Dedifferentiated amniotic fluid mesenchymal stem cell (primary cell): ENCODE measurements at regions not wholly inside any gene's neighbourhood (a gene's known extent, or its start where the extent isn't known, plus 50 kb on each side); places are given as distances from the start of the nearest gene placed in this dataset.

Source experiments
- DNase-seq: peaks from one replicate; pipeline ENCODE4 v3.0.0-alpha.2; 2016; ENCODE audit errors: extremely low spot score

DNA sequence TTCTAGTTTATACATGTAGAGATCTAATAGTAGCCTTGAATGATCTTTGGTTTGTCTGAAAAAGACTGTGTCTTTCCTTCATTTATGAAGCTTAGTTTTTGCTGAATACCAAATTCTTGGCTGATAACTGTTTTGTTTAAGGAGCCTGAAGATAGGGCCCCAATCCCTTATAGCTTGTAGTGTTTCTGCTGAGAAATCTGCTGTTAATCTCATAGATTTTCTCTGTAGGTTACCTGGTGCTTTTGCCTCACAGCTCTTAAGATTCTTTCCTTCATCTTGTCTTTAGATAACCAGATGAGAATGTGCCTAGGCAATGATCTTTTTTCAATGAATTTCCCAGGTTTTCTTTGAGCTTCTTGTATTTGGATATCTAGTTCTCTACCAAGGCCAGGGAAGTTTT, 562.1 kb downstream of the XIRP2 start:
- no peak for DNase-seq

GRCh38 chr2:167440382-167440781, 552.1 kb downstream of the XIRP2 start:
- no peak for DNase-seq

GRCh38 chr2:167438206-167438605, 549.9 kb downstream of the XIRP2 start:
- no peak for DNase-seq

DNA sequence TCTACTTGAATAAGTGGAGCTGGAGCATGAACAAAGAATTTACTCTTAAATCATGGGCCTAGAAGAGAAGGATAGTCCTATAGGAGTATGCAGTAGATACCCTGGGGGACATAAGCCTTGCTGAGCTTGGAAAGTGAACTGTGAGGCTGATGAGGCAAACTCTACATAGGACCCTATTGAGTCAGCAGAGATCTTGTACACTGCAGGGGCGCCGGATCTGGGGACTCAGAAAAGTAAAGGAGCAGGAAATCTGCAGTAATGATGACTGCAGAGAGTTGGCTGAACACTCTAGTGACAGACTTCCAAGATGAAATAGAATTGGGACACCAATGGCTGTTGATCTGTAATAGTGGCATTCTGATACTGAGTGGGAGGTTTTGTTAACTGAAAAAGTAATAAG, 543.7 kb downstream of the XIRP2 start:
- no peak for DNase-seq

DNA sequence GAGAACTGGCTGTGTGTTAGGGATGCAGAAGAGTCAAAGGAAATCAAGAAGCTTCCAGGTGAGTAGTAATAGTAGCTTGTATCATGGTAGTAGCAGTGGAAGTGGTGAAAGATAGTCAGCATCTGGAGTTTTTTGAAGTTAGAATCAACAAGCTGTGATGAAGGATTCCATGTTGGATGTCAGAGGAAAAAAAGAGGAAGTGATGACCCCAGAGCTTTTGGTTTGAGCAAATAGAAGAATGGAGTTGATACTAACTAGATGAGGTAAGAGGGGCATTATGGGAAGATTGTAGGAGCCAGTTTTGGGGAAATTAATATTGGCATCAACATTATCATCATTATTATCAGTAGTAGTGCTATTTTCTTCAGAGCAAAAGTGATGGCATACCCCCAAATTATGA, 542.2 kb downstream of the XIRP2 start:
- DNase-seq: no peak

DNA sequence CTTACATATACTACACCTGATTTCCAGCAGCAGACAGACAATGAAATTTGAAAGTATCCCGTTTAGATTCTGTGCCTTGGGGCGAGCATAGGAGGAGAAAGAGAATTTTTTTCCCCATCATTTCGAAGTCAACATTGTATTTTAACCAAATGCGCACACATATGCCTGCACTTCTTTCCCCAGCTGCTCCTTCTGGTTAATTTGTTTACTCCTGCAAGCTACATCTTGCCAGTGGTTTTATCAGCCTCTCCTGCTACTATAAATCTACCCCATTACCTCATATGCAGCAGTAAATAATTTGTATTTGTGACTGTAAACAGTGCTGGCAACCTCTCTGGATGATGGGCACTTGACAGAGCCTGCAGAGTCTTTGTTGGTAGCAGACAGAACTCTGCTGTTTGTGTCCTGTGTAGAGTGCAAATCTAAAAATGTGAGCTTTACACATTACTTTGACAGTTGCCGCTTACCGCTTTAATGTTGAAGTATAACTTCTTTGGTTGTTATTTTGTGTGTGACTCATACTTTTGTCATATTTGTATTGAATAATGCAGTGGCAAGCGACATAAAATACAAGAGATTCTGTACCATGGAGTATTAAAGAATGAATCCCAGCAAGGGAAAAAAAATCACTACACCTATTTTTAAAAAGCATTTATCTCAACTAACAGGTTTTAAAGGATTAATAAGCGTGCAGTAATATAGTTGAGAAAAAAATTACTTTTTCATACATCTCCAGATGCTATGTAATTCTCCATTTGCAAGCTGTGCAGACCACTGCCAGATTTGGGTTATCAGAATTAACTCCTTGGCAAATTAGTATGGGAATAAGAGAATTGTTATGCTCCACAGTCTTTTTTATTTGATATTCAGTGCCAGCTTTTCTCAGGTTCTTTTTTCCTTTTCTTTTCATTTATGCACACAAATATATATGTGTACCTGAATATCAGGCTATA, 536.8 kb downstream of the XIRP2 start:
- peak; percentile 11 for DNase-seq

- DNase-seq: no peak
Observed at GRCh38 chr2:167424221-167424620, 535.9 kb downstream of the XIRP2 start.

DNA sequence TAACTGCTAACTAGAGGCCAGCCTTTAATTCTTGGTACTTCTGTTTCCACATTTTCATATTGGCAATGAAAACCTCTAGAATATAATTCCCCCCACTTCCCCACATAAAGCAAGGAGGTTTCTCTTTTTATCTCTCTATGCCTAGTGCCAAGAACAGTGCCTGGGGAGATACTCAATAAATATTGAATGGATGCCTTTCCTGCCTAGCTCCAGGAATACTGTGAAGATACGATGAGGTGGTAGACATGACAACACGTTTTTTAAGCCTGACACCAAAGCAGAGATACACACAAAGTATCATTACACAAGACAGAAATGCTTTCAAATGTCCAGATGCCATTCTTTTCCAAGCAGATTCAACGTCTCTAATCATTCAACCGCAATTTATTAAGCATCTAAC, 535.5 kb downstream of the XIRP2 start:
- peak; percentile 8 for DNase-seq

- no peak for DNase-seq
Observed at GRCh38 chr2:167420211-167420610, 531.9 kb downstream of the XIRP2 start.

DNA sequence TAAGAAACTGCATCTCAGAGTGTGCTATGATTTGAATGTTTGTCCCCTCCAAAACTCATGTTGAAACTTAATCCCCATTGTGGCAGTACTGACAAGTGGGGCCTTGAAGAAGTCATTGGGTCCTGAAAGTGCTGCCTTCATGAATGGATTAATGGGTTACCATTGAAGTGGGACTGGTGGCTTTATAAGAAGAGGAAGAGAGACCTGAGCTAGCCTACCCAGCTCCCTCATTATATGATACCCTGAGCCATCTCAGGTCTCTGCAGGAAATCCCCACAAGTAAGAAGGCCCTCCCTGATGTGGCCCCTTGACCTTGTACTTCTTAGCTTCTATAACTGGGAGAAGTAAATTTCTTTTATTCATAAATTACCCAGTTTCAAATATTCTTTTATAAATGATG, 526.8 kb downstream of the XIRP2 start:
- no peak for DNase-seq

DNA sequence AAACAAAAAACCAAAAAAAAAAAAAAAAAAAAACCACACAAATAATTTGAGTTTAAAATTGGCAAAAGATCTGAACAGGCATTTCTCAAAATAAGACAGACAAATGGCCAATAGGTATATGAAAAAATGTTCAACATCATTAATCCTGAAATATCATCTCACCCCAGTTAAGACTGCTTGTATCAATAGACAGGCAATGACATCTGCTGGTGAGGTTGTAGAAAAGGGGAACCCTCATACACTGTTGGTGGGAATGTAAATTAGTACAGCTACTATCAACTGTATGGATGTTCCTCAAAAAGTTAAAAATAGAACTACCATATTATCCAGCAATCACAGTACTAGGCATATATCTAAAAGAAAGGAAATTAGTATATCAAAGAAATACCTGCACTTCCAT, 523.1 kb downstream of the XIRP2 start:
- DNase-seq: no peak

DNA sequence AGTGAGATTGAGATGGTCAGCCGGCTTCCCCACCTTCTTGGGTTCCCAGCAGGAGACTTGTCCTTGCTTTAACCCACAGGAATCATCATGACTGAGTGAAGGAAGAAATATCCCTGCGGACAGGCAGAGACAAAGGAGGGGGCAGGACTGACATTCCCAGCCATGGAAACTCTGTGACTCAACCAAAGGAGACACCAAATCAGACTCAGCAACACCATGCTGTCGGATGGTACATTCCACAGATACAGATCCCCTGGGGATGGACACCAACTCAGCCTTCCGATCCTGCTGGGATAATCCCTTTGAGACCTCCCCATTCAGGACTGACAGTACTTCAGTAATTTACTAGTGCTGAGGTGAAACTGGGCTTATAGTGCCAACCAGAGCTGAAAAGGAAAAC, 518.3 kb downstream of the XIRP2 start:
- no peak for DNase-seq

- no peak for DNase-seq
Observed at GRCh38 chr2:167404627-167405284, 516.5 kb downstream of the XIRP2 start.

GRCh38 chr2:167401309-167401708, 513.0 kb downstream of the XIRP2 start:
- no peak for DNase-seq

DNA sequence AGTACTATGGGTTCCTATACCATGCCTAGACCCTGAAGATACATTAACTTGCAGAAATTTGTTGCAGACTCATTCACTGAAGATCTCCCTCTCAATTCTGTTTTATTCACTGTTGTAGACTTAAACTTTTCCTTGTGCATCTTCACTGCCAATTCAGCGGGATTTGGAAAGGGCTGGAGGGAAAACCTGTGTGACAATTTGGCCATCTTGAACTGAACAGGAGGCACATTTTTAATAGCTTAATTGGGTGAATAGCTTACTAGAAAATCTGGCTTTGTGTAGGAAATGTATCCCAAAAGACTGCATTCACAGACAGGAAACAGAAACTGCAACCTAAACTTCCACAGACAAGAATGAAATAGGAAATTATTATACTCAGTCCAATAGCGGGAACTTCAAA, 512.3 kb downstream of the XIRP2 start:
- DNase-seq: no peak

DNA sequence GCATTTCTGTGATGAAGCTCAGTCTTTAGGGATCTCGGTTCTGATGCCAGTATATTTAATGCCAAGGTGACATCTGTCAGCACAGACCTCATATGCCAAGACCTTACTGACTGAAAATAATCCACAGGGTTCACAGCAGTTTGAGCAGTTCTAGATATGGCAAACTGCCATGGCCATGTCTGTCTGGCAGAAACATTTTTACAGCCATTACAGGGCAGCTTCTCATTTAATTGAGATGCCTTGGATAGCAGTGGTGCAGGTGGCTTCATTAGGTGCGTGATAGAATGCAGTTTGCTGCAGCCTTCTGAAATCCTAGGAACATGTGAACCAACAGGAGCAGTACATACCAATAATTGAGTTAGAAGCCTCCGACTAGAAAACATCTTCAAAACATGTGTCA, 510.6 kb downstream of the XIRP2 start:
- DNase-seq: no peak

DNA sequence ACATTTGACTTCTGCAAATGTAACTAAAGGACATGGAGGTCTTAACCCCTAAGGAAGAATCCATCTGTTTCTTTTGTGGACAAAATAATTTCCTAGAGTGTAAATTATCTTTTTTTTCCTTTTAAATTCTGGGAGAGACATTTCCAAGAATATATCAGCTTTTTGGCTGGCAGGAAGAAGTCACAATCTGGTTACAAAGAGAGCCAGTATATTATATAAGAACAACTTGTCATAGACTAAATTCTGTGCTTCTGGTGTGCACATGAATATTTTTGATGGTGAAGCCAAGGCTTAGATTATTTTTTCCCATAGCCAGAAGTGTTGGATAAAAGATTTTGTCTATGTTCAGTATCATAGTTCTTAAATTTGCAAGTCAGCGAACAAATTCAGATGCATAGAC, 500.6 kb downstream of the XIRP2 start:
- DNase-seq: no peak

DNA sequence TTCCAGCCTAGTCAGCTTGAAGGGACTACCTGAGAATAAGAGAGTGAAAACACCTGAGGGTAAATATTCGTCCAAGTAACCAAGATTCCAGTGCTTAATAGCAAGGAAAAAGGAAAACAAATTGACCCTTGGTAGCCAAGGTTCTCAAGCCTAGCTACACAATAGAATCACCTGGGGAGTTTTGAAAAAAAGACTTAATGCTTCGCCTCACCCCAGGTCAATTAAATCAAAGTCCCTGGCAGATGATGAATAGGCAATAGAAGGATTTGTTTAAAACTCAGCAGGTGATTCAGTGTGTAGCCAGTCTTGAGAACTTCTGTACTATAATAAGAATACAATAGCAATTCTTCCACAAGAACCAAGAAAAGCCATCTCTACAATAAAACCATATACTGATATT, 500.2 kb downstream of the XIRP2 start:
- DNase-seq: no peak

DNA sequence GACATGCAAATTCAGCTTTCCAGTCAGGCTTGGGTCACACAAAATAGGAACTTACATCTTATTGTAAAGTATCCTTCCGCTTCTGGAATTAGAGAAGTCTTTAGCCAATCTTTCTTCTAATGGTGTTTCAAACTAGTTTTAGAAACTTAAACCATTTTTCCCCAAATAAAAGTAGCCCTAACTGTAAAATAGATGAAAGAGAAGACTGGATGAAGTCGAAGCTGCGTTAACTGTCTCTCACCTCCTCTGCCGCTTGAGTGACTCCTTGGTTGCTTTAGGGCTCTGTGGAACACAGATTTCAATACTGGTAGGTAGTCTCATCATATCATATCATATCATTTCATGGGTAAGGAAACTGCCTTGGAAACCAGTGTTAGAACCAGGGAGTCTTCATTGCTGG, 498.4 kb downstream of the XIRP2 start:
- DNase-seq: no peak

DNA sequence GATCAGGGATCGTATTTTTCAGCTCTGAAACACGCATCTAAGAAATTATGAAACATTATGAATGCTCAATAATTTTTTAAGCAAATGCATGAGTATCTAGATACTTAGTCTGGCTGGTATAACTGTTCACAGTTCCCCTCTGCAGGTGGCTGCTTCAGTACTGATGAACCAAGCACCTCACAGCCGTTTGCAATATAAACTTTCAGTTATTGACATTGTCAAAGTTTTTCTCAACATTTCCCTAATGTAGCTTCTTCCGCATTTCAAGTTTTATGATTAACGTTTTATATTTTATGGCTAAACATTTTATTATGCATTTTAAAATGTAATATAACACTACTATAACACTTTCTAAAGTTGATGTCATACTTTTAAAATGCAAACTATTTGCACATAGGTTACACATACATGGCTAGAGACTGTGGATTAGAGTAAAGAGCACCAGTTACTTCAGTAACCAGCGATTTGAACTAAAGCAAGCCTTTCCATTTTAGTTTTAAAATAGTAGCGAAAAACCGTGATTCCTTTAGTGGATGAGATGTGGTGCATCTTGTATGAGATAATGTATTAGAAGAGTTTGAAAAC, 495.4 kb downstream of the XIRP2 start:
- no peak for DNase-seq

- no peak for DNase-seq
Observed at GRCh38 chr2:167381349-167381748, 493.1 kb downstream of the XIRP2 start.

- DNase-seq: no peak
Observed at GRCh38 chr2:167380555-167380954, 492.3 kb downstream of the XIRP2 start.

DNA sequence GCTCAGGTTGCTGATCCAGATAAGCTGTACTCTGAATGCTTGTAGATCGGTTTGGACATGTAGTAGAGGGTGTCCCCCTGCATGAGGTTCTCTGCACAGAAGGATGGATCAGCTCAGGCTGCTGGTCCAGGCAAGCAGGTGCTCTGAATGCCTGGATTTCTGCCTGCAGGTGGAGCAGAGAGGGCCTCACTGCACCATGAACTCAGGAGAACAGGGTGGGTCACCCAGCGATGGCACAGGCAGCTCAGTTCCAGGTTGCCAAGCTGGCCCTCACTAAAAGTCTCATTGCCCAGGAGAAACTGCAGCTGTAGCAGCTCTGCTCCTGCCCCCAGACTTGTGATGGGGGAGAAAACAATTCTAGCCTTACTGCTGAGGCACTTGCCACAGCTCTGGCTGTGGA, 491.8 kb downstream of the XIRP2 start:
- DNase-seq: no peak
